ENCODE measurements at regions not wholly inside any gene's neighbourhood (a gene's known extent, or its start where the extent isn't known, plus 50 kb on each side); places are given as distances from the start of the nearest gene placed in this dataset.

DNA sequence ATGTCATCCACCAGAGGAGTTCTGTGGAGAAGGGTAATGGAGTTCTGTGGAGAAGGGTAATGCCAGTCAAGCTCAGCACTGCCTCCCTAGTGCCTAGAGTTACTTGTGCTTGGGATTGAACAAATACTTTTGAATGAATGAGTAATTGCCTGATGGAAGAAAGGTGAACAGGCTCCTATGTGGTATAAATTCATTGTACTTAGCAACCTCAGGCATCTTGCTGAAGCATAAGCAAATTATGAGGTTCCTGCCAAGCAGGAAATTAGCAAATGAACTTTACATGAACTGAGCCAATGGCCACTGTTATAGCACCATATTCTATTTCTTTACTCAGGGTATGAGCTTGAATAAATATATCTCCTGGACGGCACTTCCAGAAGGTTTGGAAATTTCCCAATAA is 1047.2 kb downstream of the SLC6A15 start:
- TF ChIP-seq, protein P1, sequence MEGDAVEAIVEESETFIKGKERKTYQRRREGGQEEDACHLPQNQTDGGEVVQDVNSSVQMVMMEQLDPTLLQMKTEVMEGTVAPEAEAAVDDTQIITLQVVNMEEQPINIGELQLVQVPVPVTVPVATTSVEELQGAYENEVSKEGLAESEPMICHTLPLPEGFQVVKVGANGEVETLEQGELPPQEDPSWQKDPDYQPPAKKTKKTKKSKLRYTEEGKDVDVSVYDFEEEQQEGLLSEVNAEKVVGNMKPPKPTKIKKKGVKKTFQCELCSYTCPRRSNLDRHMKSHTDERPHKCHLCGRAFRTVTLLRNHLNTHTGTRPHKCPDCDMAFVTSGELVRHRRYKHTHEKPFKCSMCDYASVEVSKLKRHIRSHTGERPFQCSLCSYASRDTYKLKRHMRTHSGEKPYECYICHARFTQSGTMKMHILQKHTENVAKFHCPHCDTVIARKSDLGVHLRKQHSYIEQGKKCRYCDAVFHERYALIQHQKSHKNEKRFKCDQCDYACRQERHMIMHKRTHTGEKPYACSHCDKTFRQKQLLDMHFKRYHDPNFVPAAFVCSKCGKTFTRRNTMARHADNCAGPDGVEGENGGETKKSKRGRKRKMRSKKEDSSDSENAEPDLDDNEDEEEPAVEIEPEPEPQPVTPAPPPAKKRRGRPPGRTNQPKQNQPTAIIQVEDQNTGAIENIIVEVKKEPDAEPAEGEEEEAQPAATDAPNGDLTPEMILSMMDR (IDR thresholded peaks at IDR 0.05) = no peak
- TF ChIP-seq POLR2A (IDR thresholded peaks at IDR 0.05) = no peak
